COLO668 (cell line): ENCODE measurements at regions not wholly inside any gene's neighbourhood (a gene's known extent, or its start where the extent isn't known, plus 50 kb on each side); places are given as distances from the start of the nearest gene placed in this dataset.

Experiments used
- DNase-seq: peaks from one replicate; lab custom pipeline; 2025; ENCODE audit not compliant: unreplicated experiment; lab: John Stamatoyannopoulos, UW

DNA sequence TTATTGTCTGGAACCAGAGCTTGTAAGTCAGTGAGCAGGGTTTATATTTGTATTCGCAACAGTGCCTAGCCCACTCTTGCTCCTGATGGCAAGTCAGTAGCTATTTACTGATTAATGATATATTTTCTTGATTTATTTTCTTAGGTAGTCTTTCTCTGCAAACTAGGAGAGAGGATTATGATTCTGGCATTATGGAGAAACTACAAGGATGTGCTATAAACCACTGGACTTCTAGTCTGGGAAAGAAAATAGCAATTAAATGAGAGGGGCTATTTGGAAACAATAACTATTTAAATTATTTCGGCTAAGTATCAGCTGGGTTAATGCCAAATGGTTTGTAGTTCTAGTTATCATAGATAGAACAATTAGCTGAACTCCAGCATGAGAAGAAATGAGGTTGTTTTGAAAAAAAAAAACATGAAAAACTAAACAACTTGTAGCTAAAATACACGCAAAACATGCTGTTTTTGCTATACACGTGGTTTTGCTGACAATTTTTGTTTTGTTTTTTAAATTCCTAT is 304.9 kb upstream of the TCF21 start:
- no peak for DNase-seq

- DNase-seq, result no peak
Observed at GRCh38 chr6:133584823-133585222, 304.1 kb upstream of the TCF21 start.

DNA sequence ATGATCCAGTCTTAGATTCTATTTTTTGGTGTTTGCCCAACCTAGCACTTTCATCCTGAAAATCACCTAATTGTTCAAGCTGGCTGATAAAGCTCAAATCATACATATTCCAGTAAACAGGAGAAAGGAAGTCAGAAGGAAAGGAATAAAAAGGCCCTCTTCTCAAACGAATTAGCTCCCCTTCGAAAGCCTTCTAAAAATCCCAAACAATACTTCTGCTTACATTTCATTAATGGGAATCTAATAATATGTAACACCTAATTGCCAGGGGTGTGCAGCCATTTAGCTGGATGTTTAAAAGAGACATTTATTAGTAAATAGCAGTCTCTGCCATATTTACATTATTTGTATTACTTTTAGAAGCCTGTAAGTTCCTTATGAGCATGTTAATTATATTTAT is 302.9 kb upstream of the TCF21 start:
- DNase-seq, result no peak

- no peak for DNase-seq
Observed at GRCh38 chr6:133587546-133588160, 301.3 kb upstream of the TCF21 start.

DNA sequence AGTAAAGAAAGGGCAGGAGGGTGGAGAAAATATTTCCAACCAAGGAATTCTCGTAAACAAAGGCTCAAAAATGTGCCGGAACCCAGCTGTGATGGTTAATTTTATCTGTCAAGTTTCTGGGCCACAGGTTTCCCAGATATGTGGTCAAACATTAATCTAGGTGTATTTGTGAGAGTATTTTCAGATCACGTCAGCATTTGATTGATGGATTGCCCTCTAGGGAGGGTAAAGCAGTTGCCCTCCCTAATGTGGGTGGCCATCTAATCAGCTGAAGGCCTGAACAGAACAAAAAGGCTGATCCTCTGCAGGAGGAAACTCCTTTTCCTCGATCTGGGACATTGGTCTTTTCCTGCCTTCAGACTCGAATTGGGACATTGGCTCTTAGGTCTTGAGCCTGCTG is 298.7 kb upstream of the TCF21 start:
- no peak for DNase-seq

GRCh38 chr6:133590814-133591213 is 298.1 kb upstream of the TCF21 start:
- no peak for DNase-seq

- DNase-seq, result no peak
Observed at GRCh38 chr6:133591275-133591674, 297.6 kb upstream of the TCF21 start.

- no peak for DNase-seq
Observed at GRCh38 chr6:133594652-133595110, 294.2 kb upstream of the TCF21 start.

- DNase-seq, result no peak
Observed at GRCh38 chr6:133595111-133595761, 293.7 kb upstream of the TCF21 start.

- DNase-seq, result no peak
Observed at GRCh38 chr6:133606852-133607251, 282.1 kb upstream of the TCF21 start.

GRCh38 chr6:133608620-133609019 is 280.3 kb upstream of the TCF21 start:
- no peak for DNase-seq

DNA sequence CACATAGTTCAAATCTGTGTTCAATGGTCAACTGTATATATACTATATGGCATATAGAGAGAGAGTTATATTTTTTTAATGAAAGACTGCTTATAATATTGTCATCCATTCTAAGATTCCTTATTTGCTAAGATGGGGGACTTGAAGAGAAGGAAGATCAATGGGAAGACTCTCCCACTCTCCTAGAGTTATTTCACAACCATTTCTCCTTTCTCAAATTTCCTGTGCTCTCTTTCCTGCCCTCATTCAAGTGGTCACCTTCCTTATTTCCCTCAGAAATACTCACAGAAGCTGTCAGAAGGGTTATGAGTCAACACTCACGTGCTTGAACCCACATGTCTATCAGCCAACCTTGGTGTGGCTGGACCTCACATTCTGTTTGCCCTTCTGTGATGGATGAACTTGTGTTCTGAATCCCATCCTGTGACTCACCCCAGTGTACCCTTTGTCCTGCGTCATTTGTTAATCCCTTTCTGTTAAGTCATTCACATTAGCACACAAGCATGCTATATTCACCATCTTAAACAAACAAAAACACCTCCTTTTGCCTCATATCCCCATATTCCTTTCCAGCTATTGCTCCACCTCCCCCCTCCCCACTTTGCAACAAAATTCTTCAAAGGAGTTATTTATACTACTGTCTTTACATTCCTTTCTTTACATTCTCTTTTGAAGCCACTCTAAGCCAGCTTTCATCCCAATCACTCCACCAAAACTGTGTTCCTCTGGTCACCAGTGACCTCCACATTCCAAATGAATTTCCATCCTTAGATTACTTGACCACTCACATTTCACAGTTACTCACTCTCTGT is 279.3 kb upstream of the TCF21 start:
- peak; percentile 4 for DNase-seq

DNA sequence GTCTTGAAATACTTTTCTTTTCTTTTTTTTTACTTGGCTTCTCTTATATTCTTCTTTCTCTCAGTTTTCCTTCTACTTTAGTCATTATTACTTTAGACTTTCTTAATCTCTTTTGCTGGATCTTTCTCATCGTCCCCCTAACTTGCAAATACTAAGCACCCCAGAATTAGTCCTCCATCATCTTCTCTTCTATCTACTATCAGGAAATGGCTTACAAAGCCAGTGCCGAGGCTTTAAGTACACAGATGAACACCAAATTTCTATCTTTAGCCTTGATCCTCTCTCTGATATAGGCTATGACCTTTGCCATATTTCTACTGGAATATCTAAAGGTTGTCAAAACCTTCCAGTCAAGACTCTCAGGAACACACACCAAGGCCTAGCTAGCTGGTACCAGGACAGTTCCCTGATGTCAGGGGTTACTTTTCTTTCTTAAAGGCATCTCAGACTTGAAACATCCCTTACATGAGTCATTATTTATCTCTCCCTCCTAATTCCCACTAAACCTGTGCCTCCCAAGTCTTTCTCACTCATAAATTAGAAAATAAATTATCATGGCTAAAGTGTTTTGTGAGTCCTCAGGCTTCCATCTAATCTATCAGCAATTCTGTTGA is 278.6 kb upstream of the TCF21 start:
- DNase-seq, result no peak

GRCh38 chr6:133610971-133611370 is 277.9 kb upstream of the TCF21 start:
- no peak for DNase-seq

DNA sequence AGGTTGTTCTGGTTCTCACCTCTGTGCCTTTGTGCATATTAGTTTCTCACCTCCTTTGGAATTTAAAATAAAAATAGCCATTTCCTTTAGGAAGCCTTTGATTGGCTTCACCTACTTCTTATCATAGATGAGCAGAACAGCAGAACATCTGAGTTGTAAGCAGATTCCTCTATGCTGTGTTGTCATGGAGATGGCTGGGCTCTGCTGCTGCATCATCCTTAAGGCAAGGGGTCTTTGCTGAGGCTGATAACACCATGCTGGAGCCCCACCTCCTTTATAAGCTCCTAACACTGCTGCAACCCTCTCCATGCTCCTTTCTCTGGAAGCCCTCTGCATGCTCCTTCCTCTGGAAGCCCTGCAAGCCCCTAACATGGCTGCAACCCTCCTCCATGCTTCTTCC is 276.5 kb upstream of the TCF21 start:
- DNase-seq, result no peak

DNA sequence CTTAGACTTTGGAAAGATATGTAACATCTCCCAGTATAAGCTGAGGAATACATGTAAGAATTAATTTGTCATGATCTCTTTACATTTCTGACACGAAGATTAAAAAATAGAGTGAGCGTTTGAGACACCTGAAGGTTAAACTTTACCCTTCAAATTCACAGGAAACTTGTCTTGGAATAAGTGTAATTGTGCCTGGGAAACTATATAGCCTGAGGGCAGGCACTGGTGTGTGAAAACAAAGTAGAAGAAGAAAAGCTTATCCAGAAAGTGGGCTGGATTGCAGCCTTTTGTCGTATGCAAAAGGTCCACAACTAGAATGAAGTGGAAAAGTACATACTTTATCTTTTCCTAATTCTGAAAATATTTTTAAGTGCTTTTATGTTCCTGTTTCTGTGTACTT is 275.7 kb upstream of the TCF21 start:
- DNase-seq, result no peak

GRCh38 chr6:133621751-133622150 is 267.2 kb upstream of the TCF21 start:
- DNase-seq, result no peak

DNA sequence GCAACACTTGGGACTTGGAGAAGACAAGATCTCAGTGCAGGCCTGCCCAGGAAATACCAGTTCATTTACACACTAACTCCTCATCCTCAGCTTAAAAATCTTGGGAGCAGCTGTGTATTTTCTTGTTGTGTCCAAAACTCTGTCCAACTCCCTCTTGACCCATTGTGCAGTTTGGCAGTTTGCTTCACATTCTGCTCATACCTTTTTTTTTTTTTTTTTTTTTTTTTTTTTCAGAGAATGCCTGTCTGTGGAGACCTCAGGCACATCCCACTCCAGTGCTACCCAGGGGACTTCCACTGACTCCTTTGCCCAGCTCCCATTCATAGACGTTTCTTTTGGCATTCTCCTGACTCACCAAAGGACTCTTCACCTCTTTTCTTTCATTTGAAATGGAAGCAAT is 265.8 kb upstream of the TCF21 start:
- DNase-seq, result no peak

- no peak for DNase-seq
Observed at GRCh38 chr6:133623621-133624020, 265.3 kb upstream of the TCF21 start.

GRCh38 chr6:133626096-133626666 is 262.7 kb upstream of the TCF21 start:
- DNase-seq, result no peak

DNA sequence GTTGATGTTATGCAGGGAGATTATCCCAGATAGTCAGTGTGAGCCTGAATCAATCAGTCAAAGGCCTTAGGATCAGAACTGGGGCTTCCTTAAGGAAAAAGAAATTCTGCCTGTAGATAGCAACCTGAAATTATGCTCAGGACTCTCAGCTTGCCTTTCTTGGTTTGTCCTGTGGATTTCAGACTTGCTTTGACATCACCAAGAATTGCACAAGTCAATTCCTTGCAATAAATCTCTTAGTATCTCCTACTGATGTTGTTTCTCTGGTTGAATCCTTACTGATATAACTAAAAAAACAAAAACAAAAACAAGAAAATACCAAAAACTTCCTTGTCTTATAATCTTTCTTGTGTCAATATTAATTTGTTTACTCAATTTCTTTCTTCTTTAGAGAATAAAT is 258.9 kb upstream of the TCF21 start:
- no peak for DNase-seq
